ENCODE measurements at regions not wholly inside any gene's neighbourhood (a gene's known extent, or its start where the extent isn't known, plus 50 kb on each side); places are given as distances from the start of the nearest gene placed in this dataset.

- ChIA-PET CTCF (no interaction called here), POLR2A (no interaction called here)
- Mint-ChIP-seq H3K4me3 (no peak overlapping the region), H3K36me3 (ENCODE audit: low read depth) (no peaks in the 10 kb centered on the region), H3K27me3 (no peaks in the 10 kb centered on the region), H3K4me1 (no peaks in the 10 kb centered on the region), H3K9me3 (peaks cover 5% of the 10 kb centered on the region), H3K27ac (no peak overlapping the region)
- no peak for DNase-seq
- ATAC-seq (ENCODE audit: low read depth), result no peak
- intact Hi-C loops (cut with micrococcal nuclease), result no loop called here
- TF ChIP-seq CTCF (IDR thresholded peaks at IDR 0.05), result no peak
These were observed 732.3 kb downstream of the FGF9 start for GRCh38 chr13:22403144-22403543.

GRCh38 chr13:22405891-22406290, 735.0 kb downstream of the FGF9 start:
- no peak overlapping the region for H3K4me3 Mint-ChIP-seq
- ChIA-PET POLR2A (no interaction called here), CTCF (no interaction called here)
- H3K4me1 Mint-ChIP-seq, result no peaks in the 10 kb centered on the region
- TF ChIP-seq CTCF (IDR thresholded peaks at IDR 0.05), result no peak
- peaks cover 7% of the 10 kb centered on the region for H3K9me3 Mint-ChIP-seq
- no peaks in the 10 kb centered on the region for H3K36me3 Mint-ChIP-seq (ENCODE audit: low read depth)
- DNase-seq (no peak), ATAC-seq (ENCODE audit: low read depth) (no peak)
- intact Hi-C loops (cut with micrococcal nuclease), result no loop called here
- no peak overlapping the region for H3K27ac Mint-ChIP-seq
- H3K27me3 Mint-ChIP-seq, result no peaks in the 10 kb centered on the region

GRCh38 chr13:22412452-22412851, 741.6 kb downstream of the FGF9 start:
- ChIA-PET POLR2A (no interaction called here), CTCF (no interaction called here)
- Mint-ChIP-seq H3K4me3 (no peak overlapping the region), H3K36me3 (ENCODE audit: low read depth) (no peaks in the 10 kb centered on the region), H3K27me3 (no peaks in the 10 kb centered on the region), H3K9me3 (peaks cover 23% of the 10 kb centered on the region), H3K27ac (no peak overlapping the region), H3K4me1 (no peaks in the 10 kb centered on the region)
- no peak for TF ChIP-seq CTCF (IDR thresholded peaks at IDR 0.05)
- ATAC-seq (ENCODE audit: low read depth) (no peak), DNase-seq (no peak)
- intact Hi-C loops (cut with micrococcal nuclease), result no loop called here

GRCh38 chr13:22422023-22422422, 751.1 kb downstream of the FGF9 start:
- TF ChIP-seq CTCF (IDR thresholded peaks at IDR 0.05), result no peak
- POLR2A ChIA-PET, result no interaction called here
- H3K27me3 Mint-ChIP-seq, result no peaks in the 10 kb centered on the region

GRCh38 chr13:22422712-22423111, 751.8 kb downstream of the FGF9 start:
- H3K9me3 Mint-ChIP-seq, result peaks cover 6% of the 10 kb centered on the region
- ChIA-PET POLR2A (no interaction called here), CTCF (no interaction called here)
- DNase-seq (no peak), ATAC-seq (ENCODE audit: low read depth) (no peak)
- no peak overlapping the region for H3K27ac Mint-ChIP-seq
- intact Hi-C loops (cut with micrococcal nuclease), result no loop called here
- H3K4me1 Mint-ChIP-seq, result no peaks in the 10 kb centered on the region
- no peak for TF ChIP-seq CTCF (IDR thresholded peaks at IDR 0.05)
- no peak overlapping the region for H3K4me3 Mint-ChIP-seq
- no peaks in the 10 kb centered on the region for H3K27me3 Mint-ChIP-seq
- no peaks in the 10 kb centered on the region for H3K36me3 Mint-ChIP-seq (ENCODE audit: low read depth)

More at GRCh38 chr13:22422023-22422422, 751.1 kb downstream of the FGF9 start:
- CTCF ChIA-PET, result no interaction called here
- intact Hi-C loops (cut with micrococcal nuclease), result no loop called here
- Mint-ChIP-seq H3K36me3 (ENCODE audit: low read depth) (no peaks in the 10 kb centered on the region), H3K4me3 (no peak overlapping the region), H3K27ac (no peak overlapping the region), H3K9me3 (peaks cover 6% of the 10 kb centered on the region), H3K4me1 (no peaks in the 10 kb centered on the region)
- ATAC-seq (ENCODE audit: low read depth), result no peak
- DNase-seq, result no peak
